Upper lobe of left lung (tissue), 6 donors: ENCODE measurements at regions not wholly inside any gene's neighbourhood (a gene's known extent, or its start where the extent isn't known, plus 50 kb on each side); places are given as distances from the start of the nearest gene placed in this dataset.

ENCODE experiments used
- ATAC-seq, 2 donors: fragments of 200-7000 bp; cut with Tn5 transposase; one replicate each; pipeline ENCODE4 v1.9.1; 2022; ENCODE audit warnings: mild to moderate bottlenecking in 2 of 2, moderate library complexity in 2 of 2; ENCODE audit not compliant: low FRiP score in 2 of 2
- DNase-seq, 2 donors: peaks; one replicate each; pipeline ENCODE4 v3.0.0-alpha.2; 2019 to 2020
- H3K27ac ChIP-seq, 4 donors: fragments of 200-600 bp; sonication (generic); one replicate each; pipeline ENCODE4 v1.5.1; 2016 to 2019
- H3K27me3 ChIP-seq, 4 donors: fragments of 200-600 bp; sonication (generic); one replicate each; pipeline ENCODE4 v1.5.1; 2017 to 2019
- H3K36me3 ChIP-seq, 4 donors: fragments of 200-600 bp; sonication (generic); one replicate each; pipeline ENCODE4 v1.5.1; 2016 to 2019
- H3K4me1 ChIP-seq, 4 donors: fragments of 200-600 bp; sonication (generic); one replicate each; pipeline ENCODE4 v1.5.1; 2018 to 2019
- H3K4me3 ChIP-seq, 4 donors: fragments of 200-600 bp; sonication (generic); one replicate each; pipeline ENCODE4 v1.5.1; 2017 to 2019; ENCODE audit warnings: mild to moderate bottlenecking in 2 of 4, moderate library complexity in 1 of 4
- H3K9me3 ChIP-seq, 4 donors: fragments of 200-600 bp; sonication (generic); one replicate each; pipeline ENCODE4 v1.5.1; 2018 to 2019
- EP300 ChIP-seq, 4 donors: sonication (generic); formaldehyde crosslinking; IDR thresholded peaks; one replicate each; pipeline ENCODE4 v1.5.1; 2017; ENCODE audit warnings: antibody characterized with exemption in 4 of 4, control low read depth in 2 of 4
- POLR2A ChIP-seq, 4 donors: fragments of 450-650 bp; IDR thresholded peaks; one replicate each; pipeline ENCODE4 v1.5.1; 2016 to 2017; ENCODE audit warnings: antibody characterized with exemption in 4 of 4, mild to moderate bottlenecking in 2 of 4
- POLR2AphosphoS5 ChIP-seq, 2 donors: sonication (generic); formaldehyde crosslinking; IDR thresholded peaks; one replicate each; pipeline ENCODE4 v1.5.1; 2017; ENCODE audit warnings: antibody characterized with exemption in 2 of 2
- WGBS, 2 donors: methylation state at CpG; one replicate each; pipeline ENCODE4 v1.1.5; 2017 to 2018; 5-methylcytosine and 5-hydroxymethylcytosine counted together
- TF ChIP-seq, protein P1 (sequence below), 6 experiments: fragments of 450-650 bp in 4 of 6; fragments of 200-600 bp in 2 of 6; sonication (generic) in 2 of 6; IDR thresholded peaks; one replicate each; pipeline ENCODE4 v1.5.1; 2016 to 2019; ENCODE audit warnings: antibody characterized with exemption in 6 of 6
- donor health status: DM: no; HTN: no; CAD: no; lungs with moderate emphysema.
- donor health status: DM: no; HTN: yes; CAD: no; lungs with severe emphysema.

DNA sequence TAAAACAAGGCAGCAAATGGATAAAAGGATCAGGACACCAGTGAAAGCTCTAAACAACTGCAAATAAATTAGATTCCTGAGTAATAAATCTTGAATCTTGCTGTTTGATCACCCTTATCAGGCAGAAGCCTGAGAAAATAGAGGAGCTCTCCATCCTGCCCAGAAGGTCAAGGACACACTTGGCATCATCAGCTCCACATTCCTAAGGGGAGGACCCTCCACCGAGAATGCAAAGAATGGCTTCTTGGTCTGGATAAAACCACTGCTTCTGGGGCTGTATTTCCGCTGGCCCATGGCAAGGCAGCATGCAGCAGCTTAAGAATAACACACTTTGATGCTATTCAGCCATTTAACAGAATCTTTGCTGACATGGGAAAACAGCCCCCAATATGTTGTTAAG is 108.9 kb upstream of the TSC22D2 start:
- no peak overlapping the region for H3K27ac ChIP-seq

DNA sequence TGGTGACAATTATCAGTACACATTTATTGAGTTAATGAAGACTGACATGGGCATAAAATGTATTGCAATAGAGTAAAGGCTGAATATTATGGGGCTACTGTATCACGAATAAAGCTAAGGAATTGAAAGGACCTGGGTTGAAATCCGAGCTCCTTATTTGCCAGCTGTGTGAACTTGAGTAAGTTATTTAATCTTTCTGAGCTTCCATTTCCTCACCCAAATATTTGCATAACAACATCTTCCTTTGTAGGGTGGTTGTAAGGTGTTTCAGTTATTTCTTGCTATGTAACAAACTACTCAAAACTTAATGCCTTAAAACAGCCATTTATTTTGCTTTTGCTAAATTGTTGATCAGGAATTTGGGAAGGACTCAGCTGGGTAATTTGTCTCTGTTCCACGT is 111.1 kb upstream of the TSC22D2 start:
- 74 to 83% methylated on average over 3 of the region's 3 CpGs for WGBS, 2 donors
- TF ChIP-seq POLR2AphosphoS5 (IDR thresholded peaks at IDR 0.05): no peak
- no peak for TF ChIP-seq EP300 (IDR thresholded peaks at IDR 0.05)
- no peak for TF ChIP-seq POLR2A (IDR thresholded peaks at IDR 0.05)
- TF ChIP-seq, protein P1, sequence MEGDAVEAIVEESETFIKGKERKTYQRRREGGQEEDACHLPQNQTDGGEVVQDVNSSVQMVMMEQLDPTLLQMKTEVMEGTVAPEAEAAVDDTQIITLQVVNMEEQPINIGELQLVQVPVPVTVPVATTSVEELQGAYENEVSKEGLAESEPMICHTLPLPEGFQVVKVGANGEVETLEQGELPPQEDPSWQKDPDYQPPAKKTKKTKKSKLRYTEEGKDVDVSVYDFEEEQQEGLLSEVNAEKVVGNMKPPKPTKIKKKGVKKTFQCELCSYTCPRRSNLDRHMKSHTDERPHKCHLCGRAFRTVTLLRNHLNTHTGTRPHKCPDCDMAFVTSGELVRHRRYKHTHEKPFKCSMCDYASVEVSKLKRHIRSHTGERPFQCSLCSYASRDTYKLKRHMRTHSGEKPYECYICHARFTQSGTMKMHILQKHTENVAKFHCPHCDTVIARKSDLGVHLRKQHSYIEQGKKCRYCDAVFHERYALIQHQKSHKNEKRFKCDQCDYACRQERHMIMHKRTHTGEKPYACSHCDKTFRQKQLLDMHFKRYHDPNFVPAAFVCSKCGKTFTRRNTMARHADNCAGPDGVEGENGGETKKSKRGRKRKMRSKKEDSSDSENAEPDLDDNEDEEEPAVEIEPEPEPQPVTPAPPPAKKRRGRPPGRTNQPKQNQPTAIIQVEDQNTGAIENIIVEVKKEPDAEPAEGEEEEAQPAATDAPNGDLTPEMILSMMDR (IDR thresholded peaks at IDR 0.05): no peak

More for the DNA sequence above, 108.9 kb upstream of the TSC22D2 start:
- Histone ChIP-seq H3K4me3 (no peak overlapping the region), H3K27me3 (no peaks in the 10 kb centered on the region), H3K36me3 (no peaks in the 10 kb centered on the region), H3K4me1 (no peaks in the 10 kb centered on the region), H3K9me3 (no peaks in the 10 kb centered on the region)
- TF ChIP-seq, protein P1 (IDR thresholded peaks at IDR 0.05): no peak
- TF ChIP-seq POLR2AphosphoS5 (IDR thresholded peaks at IDR 0.05) (no peak), POLR2A (IDR thresholded peaks at IDR 0.05) (no peak), EP300 (IDR thresholded peaks at IDR 0.05) (no peak)
- WGBS, 2 donors: 49 to 69% methylated on average over 2 of the region's 2 CpGs
- ATAC-seq (no peak), DNase-seq (no peak)

DNA sequence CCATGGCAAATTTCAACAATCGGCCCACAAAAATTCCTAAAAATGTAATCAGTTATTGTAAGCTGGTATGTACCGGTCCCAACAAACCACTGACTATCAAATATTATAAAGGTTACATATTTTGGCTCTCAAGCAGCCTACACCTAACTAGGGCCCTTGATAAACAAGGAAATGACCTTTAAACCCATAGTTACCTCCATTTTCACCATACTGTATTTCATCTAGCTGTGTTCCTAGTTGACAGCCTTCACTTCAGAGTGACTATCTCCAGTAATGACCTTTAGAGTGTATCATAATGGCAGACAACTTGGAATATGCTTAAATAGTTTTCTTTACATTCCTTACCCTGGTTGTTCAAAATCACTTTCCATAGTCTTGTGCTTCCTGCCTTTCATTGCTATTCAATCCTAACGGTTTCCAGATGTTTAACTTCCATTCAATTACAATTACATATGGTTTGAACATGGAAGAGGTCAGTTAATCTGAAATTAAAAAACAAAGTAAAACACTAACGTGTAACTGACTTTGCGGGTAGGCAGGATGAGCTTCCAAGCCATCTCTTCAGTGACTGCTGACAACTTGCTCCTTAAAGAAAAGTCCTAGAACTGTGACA is 111.9 kb upstream of the TSC22D2 start:
- H3K4me3 ChIP-seq: no peak overlapping the region
- no peaks in the 10 kb centered on the region for H3K4me1 ChIP-seq
- no peak overlapping the region for H3K27ac ChIP-seq
- TF ChIP-seq, protein P1 (IDR thresholded peaks at IDR 0.05): no peak
- TF ChIP-seq POLR2A (IDR thresholded peaks at IDR 0.05) (no peak), EP300 (IDR thresholded peaks at IDR 0.05) (no peak), POLR2AphosphoS5 (IDR thresholded peaks at IDR 0.05) (no peak)
- no peaks in the 10 kb centered on the region for H3K27me3 ChIP-seq
- H3K9me3 ChIP-seq: no peaks in the 10 kb centered on the region
- ATAC-seq: no peak
- DNase-seq: no peak
- WGBS, 2 donors: 72 to 80% methylated on average over 5 of the region's 5 CpGs
- H3K36me3 ChIP-seq: no peaks in the 10 kb centered on the region

More for the DNA sequence above, 111.1 kb upstream of the TSC22D2 start:
- H3K36me3 ChIP-seq: no peaks in the 10 kb centered on the region
- no peak overlapping the region for H3K4me3 ChIP-seq
- no peaks in the 10 kb centered on the region for H3K27me3 ChIP-seq
- ATAC-seq (no peak), DNase-seq (no peak)
- H3K9me3 ChIP-seq: no peaks in the 10 kb centered on the region
- H3K27ac ChIP-seq: no peak overlapping the region
- no peaks in the 10 kb centered on the region for H3K4me1 ChIP-seq

DNA sequence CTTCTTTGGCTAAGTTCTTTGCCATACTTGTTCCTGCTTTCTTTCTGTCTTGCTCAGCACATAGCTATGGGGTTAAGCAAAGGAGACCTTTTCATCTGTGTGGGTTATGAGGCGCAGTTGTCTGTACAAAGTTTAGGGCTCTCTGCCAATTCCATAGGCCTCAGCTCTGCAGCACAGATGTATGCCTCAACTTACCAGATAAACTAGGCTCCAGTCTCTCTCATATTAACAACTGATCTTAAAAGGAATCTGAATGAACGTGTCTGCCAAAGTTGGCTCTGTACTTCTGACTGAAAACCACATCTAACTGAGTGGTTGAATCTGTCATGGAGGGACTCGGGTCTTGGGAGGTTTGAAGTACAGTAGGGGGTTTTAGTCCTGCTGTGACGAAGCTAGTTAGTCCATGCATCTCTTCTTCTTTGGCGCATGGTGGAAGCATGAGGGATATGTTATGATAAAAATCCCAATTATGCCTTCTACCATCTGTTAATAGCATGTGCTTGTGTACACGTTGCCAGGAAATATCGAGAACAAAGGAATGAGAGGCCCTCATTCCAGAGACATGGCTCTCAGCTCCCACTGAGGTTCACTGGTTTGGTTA is 114.6 kb upstream of the TSC22D2 start:
- ATAC-seq (no peak), DNase-seq (no peak)
- TF ChIP-seq, protein P1 (IDR thresholded peaks at IDR 0.05): no peak
- no peak for TF ChIP-seq POLR2A (IDR thresholded peaks at IDR 0.05)
- no peak for TF ChIP-seq POLR2AphosphoS5 (IDR thresholded peaks at IDR 0.05)
- TF ChIP-seq EP300 (IDR thresholded peaks at IDR 0.05): no peak
- WGBS, 2 donors: 68% methylated on average over 7 of the region's 7 CpGs
- no peaks in the 10 kb centered on the region for H3K27me3 ChIP-seq
- H3K9me3 ChIP-seq: no peaks in the 10 kb centered on the region
- no peak overlapping the region for H3K4me3 ChIP-seq
- no peak overlapping the region for H3K27ac ChIP-seq
- H3K36me3 ChIP-seq: no peaks in the 10 kb centered on the region
- H3K4me1 ChIP-seq: no peaks in the 10 kb centered on the region

DNA sequence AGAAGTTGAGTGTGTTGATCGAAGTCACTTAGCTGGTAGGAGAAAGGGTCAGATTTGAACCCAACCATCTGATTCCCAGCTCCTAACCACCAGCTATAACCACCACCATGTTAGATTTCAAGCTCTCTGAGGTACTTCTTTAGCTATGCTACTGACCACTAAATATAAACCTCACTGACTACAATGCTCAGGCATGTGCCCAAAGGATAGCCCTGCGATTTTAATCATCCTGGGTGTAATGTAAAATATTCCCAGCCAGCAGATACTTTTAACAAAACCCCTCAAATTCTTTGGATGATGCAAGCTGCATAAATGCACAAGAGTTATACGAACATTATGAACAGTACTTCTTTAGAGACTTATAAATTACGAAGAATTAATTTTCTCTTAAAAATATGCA is 115.2 kb upstream of the TSC22D2 start:
- DNase-seq (no peak), ATAC-seq (no peak)
- H3K4me3 ChIP-seq: no peak overlapping the region
- no peaks in the 10 kb centered on the region for H3K4me1 ChIP-seq
- no peaks in the 10 kb centered on the region for H3K36me3 ChIP-seq
- TF ChIP-seq POLR2A (IDR thresholded peaks at IDR 0.05) (no peak), POLR2AphosphoS5 (IDR thresholded peaks at IDR 0.05) (no peak), EP300 (IDR thresholded peaks at IDR 0.05) (no peak)
- TF ChIP-seq, protein P1 (IDR thresholded peaks at IDR 0.05): no peak
- no peaks in the 10 kb centered on the region for H3K27me3 ChIP-seq
- H3K27ac ChIP-seq: no peak overlapping the region
- WGBS, 2 donors: 92 to 94% methylated on average over 4 of the region's 4 CpGs
- H3K9me3 ChIP-seq: no peaks in the 10 kb centered on the region
